BE2C (cell line): ENCODE measurements at regions not wholly inside any gene's neighbourhood (a gene's known extent, or its start where the extent isn't known, plus 50 kb on each side); places are given as distances from the start of the nearest gene placed in this dataset.
"Not testable (repeated sequence)": the region's sequence is repeated elsewhere in the genome, so short reads cannot be mapped to it uniquely, and the experiment has no call there.

ENCODE experiments used
- DNase-seq: peaks from one replicate; pipeline ENCODE4 v3.0.0-alpha.2; 2020
- H3K27me3 ChIP-seq: fragments of 250-450 bp; sonication (Bioruptor Pico); 2 replicates; pipeline ENCODE4 v1.5.1; 2020; ENCODE audit warnings: mild to moderate bottlenecking
- H3K36me3 ChIP-seq: fragments of 250-450 bp; sonication (Bioruptor Pico); 2 replicates; pipeline ENCODE4 v1.5.1; 2020; ENCODE audit warnings: mild to moderate bottlenecking
- H3K4me1 ChIP-seq: fragments of 250-450 bp; sonication (Bioruptor Pico); 2 replicates; pipeline ENCODE4 v1.5.1; 2020
- H3K4me3 ChIP-seq: 2 replicates; pipeline ENCODE4 v1.5.1; 2011; ENCODE audit warnings: low read depth, low read length
- H3K9me3 ChIP-seq: fragments of 250-450 bp; sonication (Bioruptor Pico); 2 replicates; pipeline ENCODE4 v1.5.1; 2020
- TF ChIP-seq, protein P1 (sequence below): IDR thresholded peaks from 2 replicates; pipeline ENCODE4 v1.5.1; 2012; ENCODE audit warnings: mild to moderate bottlenecking, low read depth, low read length

GRCh38 chr15:100733101-100733842 lies 130.9 kb downstream of the ASB7 start:
- no peaks in the 10 kb centered on the region for H3K4me1 ChIP-seq
- TF ChIP-seq, protein P1, sequence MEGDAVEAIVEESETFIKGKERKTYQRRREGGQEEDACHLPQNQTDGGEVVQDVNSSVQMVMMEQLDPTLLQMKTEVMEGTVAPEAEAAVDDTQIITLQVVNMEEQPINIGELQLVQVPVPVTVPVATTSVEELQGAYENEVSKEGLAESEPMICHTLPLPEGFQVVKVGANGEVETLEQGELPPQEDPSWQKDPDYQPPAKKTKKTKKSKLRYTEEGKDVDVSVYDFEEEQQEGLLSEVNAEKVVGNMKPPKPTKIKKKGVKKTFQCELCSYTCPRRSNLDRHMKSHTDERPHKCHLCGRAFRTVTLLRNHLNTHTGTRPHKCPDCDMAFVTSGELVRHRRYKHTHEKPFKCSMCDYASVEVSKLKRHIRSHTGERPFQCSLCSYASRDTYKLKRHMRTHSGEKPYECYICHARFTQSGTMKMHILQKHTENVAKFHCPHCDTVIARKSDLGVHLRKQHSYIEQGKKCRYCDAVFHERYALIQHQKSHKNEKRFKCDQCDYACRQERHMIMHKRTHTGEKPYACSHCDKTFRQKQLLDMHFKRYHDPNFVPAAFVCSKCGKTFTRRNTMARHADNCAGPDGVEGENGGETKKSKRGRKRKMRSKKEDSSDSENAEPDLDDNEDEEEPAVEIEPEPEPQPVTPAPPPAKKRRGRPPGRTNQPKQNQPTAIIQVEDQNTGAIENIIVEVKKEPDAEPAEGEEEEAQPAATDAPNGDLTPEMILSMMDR, result no peak
- no peak overlapping the region for H3K4me3 ChIP-seq
- H3K9me3 ChIP-seq, result no peaks in the 10 kb centered on the region
- no peaks in the 10 kb centered on the region for H3K27me3 ChIP-seq
- no peak for DNase-seq
- no peaks in the 10 kb centered on the region for H3K36me3 ChIP-seq

DNA sequence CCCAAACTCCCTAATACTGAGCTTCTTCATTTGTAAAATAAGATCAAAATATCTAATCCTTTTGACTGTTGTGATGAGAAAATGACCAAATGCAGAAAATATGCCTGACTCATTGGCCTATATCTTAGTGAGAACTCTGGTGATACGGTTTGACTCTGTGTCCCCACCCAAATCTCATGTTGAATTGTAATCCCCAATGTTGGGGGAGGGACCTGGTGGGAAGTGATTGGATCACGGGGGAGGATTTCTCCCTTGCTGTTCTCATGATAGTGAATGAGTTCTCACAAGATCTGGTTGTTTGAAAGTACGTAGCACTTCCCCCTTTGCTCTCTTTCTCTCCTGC lies 131.4 kb downstream of the ASB7 start:
- not testable (repeated sequence) for H3K36me3 ChIP-seq, H3K4me3 ChIP-seq, H3K9me3 ChIP-seq, H3K27me3 ChIP-seq, DNase-seq, H3K4me1 ChIP-seq

DNA sequence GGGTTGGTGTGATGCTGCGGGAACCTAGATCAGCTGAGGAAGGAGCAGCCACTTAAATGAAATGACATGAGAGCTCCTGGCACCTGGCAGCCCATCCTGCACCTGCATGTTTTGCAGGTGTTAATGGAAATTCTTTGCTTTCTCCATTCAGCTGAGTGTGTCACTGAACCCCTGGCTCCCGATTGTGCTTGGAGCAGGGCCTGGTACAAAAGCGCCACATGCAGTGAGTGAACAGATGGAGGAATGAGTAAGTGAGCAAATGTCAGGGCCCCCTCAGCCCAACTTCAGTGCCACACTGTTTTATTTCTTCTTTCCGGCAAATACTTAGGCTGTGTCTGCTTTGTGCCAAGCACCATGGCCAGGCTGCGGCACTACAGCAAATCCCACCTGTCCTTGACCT lies 132.2 kb downstream of the ASB7 start:
- no peaks in the 10 kb centered on the region for H3K27me3 ChIP-seq
- H3K4me3 ChIP-seq, result no peak overlapping the region
- no peaks in the 10 kb centered on the region for H3K4me1 ChIP-seq
- H3K9me3 ChIP-seq, result no peaks in the 10 kb centered on the region
- no peaks in the 10 kb centered on the region for H3K36me3 ChIP-seq
- DNase-seq, result no peak
- TF ChIP-seq, protein P1, result no peak

DNA sequence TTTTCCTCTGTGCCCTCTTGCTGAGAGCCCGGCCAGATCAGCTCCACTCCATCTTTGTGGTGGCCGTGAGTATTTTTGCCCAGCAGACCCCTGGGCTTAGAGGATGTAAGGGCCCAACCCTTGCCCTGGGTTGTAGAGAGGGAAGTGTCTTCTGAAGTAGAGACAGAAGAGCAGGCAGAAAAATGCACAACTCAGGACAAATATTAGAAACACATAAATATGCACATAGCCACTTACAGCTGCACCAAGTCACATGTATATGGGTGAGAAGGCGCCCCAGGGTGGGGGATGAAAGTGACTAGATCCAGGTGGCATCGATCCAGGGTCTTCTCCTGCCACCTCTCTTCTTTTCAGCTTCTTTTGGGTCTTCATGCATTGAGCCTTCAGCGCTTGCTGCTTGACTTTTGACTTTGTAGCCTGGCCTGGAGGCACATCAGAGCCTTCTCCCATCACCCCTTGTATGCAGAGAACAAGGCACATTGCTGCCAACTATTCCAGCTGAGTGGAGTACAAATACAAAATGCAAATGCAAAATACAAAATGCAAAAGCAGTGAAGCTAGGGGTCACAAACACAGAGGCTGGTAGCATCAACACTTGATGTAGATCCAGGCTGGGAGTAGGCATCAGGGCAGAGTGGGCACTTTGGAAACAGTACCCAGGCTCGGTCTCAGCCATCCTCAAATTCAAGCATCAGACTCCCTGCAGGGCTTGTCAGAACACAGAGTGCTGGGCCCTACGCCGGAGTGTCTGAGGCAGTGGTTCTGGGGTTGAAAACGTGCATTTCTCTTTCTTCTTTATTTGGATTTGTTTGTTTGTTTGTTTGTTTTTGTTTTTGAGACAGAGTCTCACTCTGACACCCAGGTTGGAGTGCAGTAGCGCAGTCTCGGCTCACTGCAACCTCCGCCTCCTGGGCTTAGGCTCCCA lies 133.0 kb downstream of the ASB7 start:
- no peaks in the 10 kb centered on the region for H3K27me3 ChIP-seq
- H3K9me3 ChIP-seq, result no peaks in the 10 kb centered on the region
- H3K36me3 ChIP-seq, result no peaks in the 10 kb centered on the region
- TF ChIP-seq, protein P1, result no peak
- no peak overlapping the region for H3K4me3 ChIP-seq
- no peak for DNase-seq
- no peaks in the 10 kb centered on the region for H3K4me1 ChIP-seq

DNA sequence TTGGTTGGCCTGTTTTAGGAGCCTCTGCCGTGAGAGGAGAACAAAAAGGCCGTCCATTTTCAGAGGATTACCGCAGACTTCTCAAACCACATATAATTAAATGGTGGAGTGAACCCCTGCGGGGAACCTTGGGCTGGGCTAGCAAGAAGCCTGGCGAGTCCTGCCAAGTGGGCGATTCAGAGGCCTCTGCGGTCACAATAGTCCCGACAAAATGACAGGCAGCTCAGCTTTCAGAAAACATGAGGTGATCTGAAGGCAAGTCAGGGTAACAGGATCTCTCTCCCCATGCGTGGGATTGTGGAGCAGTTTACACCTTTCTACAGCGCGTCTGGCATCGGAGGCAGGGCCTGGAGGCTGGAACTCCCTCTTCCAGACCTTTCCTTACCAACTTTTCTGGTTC lies 134.8 kb downstream of the ASB7 start:
- Histone ChIP-seq H3K4me1 (no peaks in the 10 kb centered on the region), H3K9me3 (no peaks in the 10 kb centered on the region), H3K27me3 (no peaks in the 10 kb centered on the region), H3K36me3 (no peaks in the 10 kb centered on the region), H3K4me3 (no peak overlapping the region)
- DNase-seq, result no peak
- TF ChIP-seq, protein P1, result no peak

DNA sequence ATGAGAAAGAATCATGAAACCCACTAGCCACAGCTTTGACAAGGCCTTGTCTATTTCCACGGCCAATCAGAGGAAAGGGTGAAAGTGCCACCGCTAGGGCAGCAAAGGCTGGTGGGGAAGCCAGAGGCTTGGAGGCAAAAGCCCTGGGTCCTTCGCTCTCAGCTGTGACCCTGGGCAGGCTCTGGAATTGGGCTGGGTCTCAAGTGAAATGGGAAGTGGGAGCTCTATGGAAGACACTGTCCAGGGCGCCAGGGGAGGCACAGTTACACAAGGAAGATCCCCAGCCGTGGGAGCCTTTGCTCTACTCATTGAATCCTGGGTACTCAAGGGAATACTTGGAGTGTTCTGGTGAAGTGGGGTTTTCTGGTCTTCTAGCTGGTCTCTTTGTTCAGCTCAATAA lies 136.2 kb downstream of the ASB7 start:
- no peak for DNase-seq
- no peaks in the 10 kb centered on the region for H3K9me3 ChIP-seq
- no peak overlapping the region for H3K4me3 ChIP-seq
- H3K36me3 ChIP-seq, result no peaks in the 10 kb centered on the region
- TF ChIP-seq, protein P1, result no peak
- H3K27me3 ChIP-seq, result no peaks in the 10 kb centered on the region
- no peaks in the 10 kb centered on the region for H3K4me1 ChIP-seq
